IMR-90 (cell line): ENCODE measurements at regions not wholly inside any gene's neighbourhood (a gene's known extent, or its start where the extent isn't known, plus 50 kb on each side); places are given as distances from the start of the nearest gene placed in this dataset.

ENCODE experiments used
- ATAC-seq: fragments of 200-7000 bp; cut with Tn5 transposase; 2 replicates; pipeline ENCODE4 v1.9.1; 2020; ENCODE audit warnings: low read depth, mild to moderate bottlenecking, moderate library complexity
- BruUV-seq: library from RNA; stranded (reverse); fragments of 400-500 nt; replicated peaks from 2 replicates; lab custom pipeline; 2021; lab: Mats Ljungman, UMichigan
- CTCF ChIA-PET: fragments of 300-600 bp; formaldehyde crosslinking; extraction: SDS; loops from one replicate; lab custom pipeline; 2021; ENCODE audit warnings: antibody characterized with exemption; lab: Yijun Ruan, JAX
- POLR2A ChIA-PET: fragments of 300-600 bp; sonication (Branson Sonifier 250); formaldehyde crosslinking; loops from one replicate; lab custom pipeline; 2022; ENCODE audit warnings: antibody characterized with exemption; ENCODE audit not compliant: unreplicated experiment; lab: Charles Lee
- DNase-seq: peaks from one replicate; pipeline ENCODE4 v3.0.0; 2013
- H2AFZ ChIP-seq: replicated peaks from 2 replicates; pipeline ENCODE3; 2013; ENCODE audit warnings: low read length, mild to moderate bottlenecking; ENCODE audit not compliant: poor library complexity
- H2AK5ac ChIP-seq: 2 replicates; pipeline ENCODE4 v1.6.1; 2013; ENCODE audit warnings: low read depth, low read length, inconsistent platforms
- H2AK9ac ChIP-seq: replicated peaks from 2 replicates; pipeline ENCODE3; 2013; ENCODE audit warnings: mild to moderate bottlenecking, low read depth, low read length, moderate library complexity; ENCODE audit not compliant: poor library complexity
- H2BK120ac ChIP-seq: 2 replicates; pipeline ENCODE4 v1.6.1; 2013; ENCODE audit warnings: low read depth, low read length, inconsistent platforms
- H2BK15ac ChIP-seq: 3 replicates; pipeline ENCODE4 v1.6.1; 2013; ENCODE audit warnings: low read depth, low read length, inconsistent platforms
- H2BK20ac ChIP-seq: 2 replicates; pipeline ENCODE4 v1.6.1; 2013; ENCODE audit warnings: low read depth, mild to moderate bottlenecking, inconsistent platforms, low read length, moderate library complexity
- H2BK5ac ChIP-seq: 2 replicates; pipeline ENCODE4 v1.6.1; 2013; ENCODE audit warnings: mild to moderate bottlenecking, low read depth, low read length, inconsistent platforms; ENCODE audit not compliant: poor library complexity, severe bottlenecking
- H3K14ac ChIP-seq: replicated peaks from 2 replicates; pipeline ENCODE4 v1.6.1; 2013; ENCODE audit warnings: low read depth, low read length, inconsistent platforms
- H3K18ac ChIP-seq: 2 replicates; pipeline ENCODE4 v1.6.1; 2013; ENCODE audit warnings: low read depth, low read length, control low read depth
- H3K23ac ChIP-seq: 2 replicates; pipeline ENCODE4 v1.6.1; 2013; ENCODE audit warnings: low read depth, low read length, inconsistent platforms
- H3K27ac ChIP-seq: 2 replicates; pipeline ENCODE4 v1.5.1; 2013; ENCODE audit warnings: mild to moderate bottlenecking, control low read depth, low read length; ENCODE audit not compliant: insufficient read depth
- H3K27me3 ChIP-seq: 2 replicates; pipeline ENCODE4 v1.6.1; 2013; ENCODE audit warnings: low read length; ENCODE audit not compliant: control insufficient read depth, insufficient read depth
- H3K36me3 ChIP-seq: 2 replicates; pipeline ENCODE4 v1.6.1; 2013; ENCODE audit warnings: low read length, mixed read lengths; ENCODE audit not compliant: control insufficient read depth, insufficient read depth
- H3K4ac ChIP-seq: 2 replicates; pipeline ENCODE4 v1.6.1; 2013; ENCODE audit warnings: low read depth, low read length, inconsistent platforms
- H3K4me1 ChIP-seq: 2 replicates; pipeline ENCODE4 v1.6.1; 2013; ENCODE audit warnings: low read length, mixed read lengths; ENCODE audit not compliant: control insufficient read depth, insufficient read depth
- H3K4me2 ChIP-seq: 2 replicates; pipeline ENCODE4 v1.6.1; 2013; ENCODE audit warnings: low read depth, mild to moderate bottlenecking, control low read depth, low read length, moderate library complexity
- H3K4me3 ChIP-seq: 2 replicates; pipeline ENCODE4 v1.5.1; 2013; ENCODE audit warnings: low read depth, mild to moderate bottlenecking, control low read depth, low read length, moderate library complexity; ENCODE audit not compliant: insufficient read depth
- H3K56ac ChIP-seq: 2 replicates; pipeline ENCODE4 v1.6.1; 2013; ENCODE audit warnings: low read length, inconsistent platforms; ENCODE audit not compliant: insufficient read depth; ENCODE audit errors: extremely low read depth
- H3K79me1 ChIP-seq, 2 experiments: 2 replicates each; pipeline ENCODE4 v1.6.1; 2013; ENCODE audit warnings: low read length in 2 of 2, inconsistent platforms in 1 of 2, low read depth in 1 of 2
- H3K9ac ChIP-seq: 2 replicates; pipeline ENCODE4 v1.6.1; 2013; ENCODE audit warnings: low read depth, low read length, control low read depth
- H3K9me1 ChIP-seq: 2 replicates; pipeline ENCODE4 v1.6.1; 2013; ENCODE audit warnings: low read length, inconsistent platforms; ENCODE audit not compliant: insufficient read depth
- H3K9me3 ChIP-seq: 2 replicates; pipeline ENCODE4 v1.6.1; 2013; ENCODE audit warnings: low read length; ENCODE audit not compliant: control insufficient read depth, insufficient read depth
- H4K20me1 ChIP-seq: 2 replicates; pipeline ENCODE4 v1.6.1; 2013; ENCODE audit warnings: low read length, inconsistent platforms; ENCODE audit not compliant: insufficient read depth
- H4K5ac ChIP-seq: 2 replicates; pipeline ENCODE4 v1.6.1; 2013; ENCODE audit warnings: mild to moderate bottlenecking, low read depth, low read length, control low read depth
- H4K8ac ChIP-seq, 2 experiments: 2 replicates each; pipeline ENCODE4 v1.6.1; 2013; ENCODE audit warnings: low read depth in 2 of 2, low read length in 2 of 2, control low read depth in 1 of 2, inconsistent platforms in 1 of 2
- H4K91ac ChIP-seq: 2 replicates; pipeline ENCODE4 v1.6.1; 2013; ENCODE audit warnings: low read depth, low read length, inconsistent platforms; ENCODE audit not compliant: insufficient read depth
- BHLHE40 ChIP-seq: fragments of 150-350 bp; IDR thresholded peaks from 2 replicates; pipeline ENCODE4 v1.6.1; 2016; ENCODE audit warnings: mild to moderate bottlenecking, low read depth, low read length
- CEBPB ChIP-seq: IDR thresholded peaks from 2 replicates; pipeline ENCODE4 v1.6.1; 2012; ENCODE audit warnings: low read depth, low read length, improper control_type of control experiment
- CHD1 ChIP-seq: IDR thresholded peaks from 2 replicates; pipeline ENCODE4 v1.6.1; 2012; ENCODE audit warnings: low read depth, low read length, improper control_type of control experiment
- FOS ChIP-seq: fragments of 150-350 bp; IDR thresholded peaks from 2 replicates; pipeline ENCODE4 v1.6.1; 2016; ENCODE audit warnings: low read depth, low read length
- MAFK ChIP-seq: IDR thresholded peaks from 2 replicates; pipeline ENCODE4 v1.6.1; 2012; ENCODE audit warnings: low read depth, low read length, improper control_type of control experiment
- MAZ ChIP-seq: IDR thresholded peaks from 2 replicates; pipeline ENCODE4 v1.6.1; 2012; ENCODE audit warnings: low read depth, mild to moderate bottlenecking, low read length, improper control_type of control experiment, moderate library complexity, borderline replicate concordance
- MXI1 ChIP-seq: IDR thresholded peaks from 2 replicates; pipeline ENCODE4 v1.6.1; 2012; ENCODE audit warnings: low read depth, mild to moderate bottlenecking, low read length, moderate library complexity, borderline replicate concordance
- NFE2L2 ChIP-seq: fragments of 150-350 bp; IDR thresholded peaks from 2 replicates; pipeline ENCODE4 v1.6.1; 2016; ENCODE audit warnings: low read depth, mild to moderate bottlenecking, low read length
- POLR2A ChIP-seq: IDR thresholded peaks from 2 replicates; pipeline ENCODE4 v1.6.1; 2012; ENCODE audit warnings: mild to moderate bottlenecking, low read depth, low read length
- RCOR1 ChIP-seq: IDR thresholded peaks from 2 replicates; pipeline ENCODE4 v1.6.1; 2012; ENCODE audit warnings: mild to moderate bottlenecking, low read length, improper control_type of control experiment; ENCODE audit not compliant: insufficient replicate concordance
- RFX5 ChIP-seq: IDR thresholded peaks from 2 replicates; pipeline ENCODE4 v1.8.0; 2012; ENCODE audit warnings: low read depth, mild to moderate bottlenecking, low read length, moderate library complexity
- SMC3 ChIP-seq: fragments of 150-350 bp; IDR thresholded peaks from 2 replicates; pipeline ENCODE4 v1.6.1; 2016; ENCODE audit warnings: low read depth, mild to moderate bottlenecking, antibody characterized with exemption, low read length, moderate library complexity
- WGBS, 2 experiments: methylation state at CpG; one replicate each; pipeline versions ENCODE4 v1.1.5 to v1.1.7; 2013; ENCODE audit warnings: missing lambda C conversion rate in 2 of 2; ENCODE audit not compliant: insufficient read length in 1 of 2; ENCODE audit errors: extremely low coverage in 2 of 2; 5-methylcytosine and 5-hydroxymethylcytosine counted together
- dilution Hi-C: fragments of 300-500 bp; cut with HindIII; formaldehyde crosslinking; loops from one replicate; pipeline ENCODE4 v1.14.3; 2018; ENCODE audit warnings: low sequenced_read_pairs; ENCODE audit not compliant: unreplicated experiment
- in situ Hi-C: fragments of 300-500 bp; cut with MboI; formaldehyde crosslinking; loops from 3 replicates; pipeline ENCODE4 v1.14.3; 2019; ENCODE audit warnings: low sequenced_read_pairs, inconsistent platforms, mixed read lengths
- intact Hi-C: fragments of 100-400 bp; cut with micrococcal nuclease; formaldehyde crosslinking; loops from 2 replicates; pipeline ENCODE4 v1.10.0; 2022
- TF ChIP-seq, protein P1 (sequence below): fragments of 150-350 bp; IDR thresholded peaks from 2 replicates; pipeline ENCODE4 v1.6.1; 2016; ENCODE audit warnings: low read depth, mild to moderate bottlenecking, low read length, moderate library complexity, borderline replicate concordance

GRCh38 chr1:72830606-72831390 is 548.5 kb upstream of the NEGR1 start:
- Histone ChIP-seq H3K9ac (no peak overlapping the region), H2AFZ (no peak overlapping the region), H3K23ac (no peak overlapping the region), H3K27ac (no peak overlapping the region), H3K56ac (no peak overlapping the region), H4K91ac (no peak overlapping the region), H3K9me3 (peaks cover 5% of the 10 kb centered on the region), H3K4me1 (no peaks in the 10 kb centered on the region), H3K4me2 (no peak overlapping the region), H3K9me1 (no peaks in the 10 kb centered on the region), H3K14ac (no peak overlapping the region), H3K4me3 (no peak overlapping the region), H4K8ac (no peak overlapping the region), H2AK5ac (no peak overlapping the region), H3K18ac (no peak overlapping the region), H2BK20ac (no peak overlapping the region), H3K4ac (no peak overlapping the region), H2BK120ac (no peak overlapping the region), H3K79me1 (no peaks in the 10 kb centered on the region), H2AK9ac (no peak overlapping the region), H4K20me1 (no peaks in the 10 kb centered on the region), H3K27me3 (no peaks in the 10 kb centered on the region), H4K5ac (no peak overlapping the region), H2BK15ac (no peak overlapping the region), H3K36me3 (no peaks in the 10 kb centered on the region), H2BK5ac (no peak overlapping the region)
- WGBS, 2 experiments: no CpG with 5 or more reads among the region's 5 CpGs
- TF ChIP-seq RFX5 (no peak), SMC3 (no peak), POLR2A (no peak), NFE2L2 (no peak), BHLHE40 (no peak), RCOR1 (no peak), MXI1 (no peak), FOS (no peak), CHD1 (no peak), MAFK (no peak), CEBPB (no peak), MAZ (no peak)
- TF ChIP-seq, protein P1, sequence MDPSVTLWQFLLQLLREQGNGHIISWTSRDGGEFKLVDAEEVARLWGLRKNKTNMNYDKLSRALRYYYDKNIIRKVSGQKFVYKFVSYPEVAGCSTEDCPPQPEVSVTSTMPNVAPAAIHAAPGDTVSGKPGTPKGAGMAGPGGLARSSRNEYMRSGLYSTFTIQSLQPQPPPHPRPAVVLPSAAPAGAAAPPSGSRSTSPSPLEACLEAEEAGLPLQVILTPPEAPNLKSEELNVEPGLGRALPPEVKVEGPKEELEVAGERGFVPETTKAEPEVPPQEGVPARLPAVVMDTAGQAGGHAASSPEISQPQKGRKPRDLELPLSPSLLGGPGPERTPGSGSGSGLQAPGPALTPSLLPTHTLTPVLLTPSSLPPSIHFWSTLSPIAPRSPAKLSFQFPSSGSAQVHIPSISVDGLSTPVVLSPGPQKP: no peak
- in situ Hi-C loops: no loop called here
- BruUV-seq: no TSS peak
- dilution Hi-C loops: no loop called here
- ChIA-PET POLR2A (no interaction called here), CTCF (no interaction called here)
- intact Hi-C loops: no loop called here
- DNase-seq: no peak
- no peak for ATAC-seq
